ENCODE measurements at regions not wholly inside any gene's neighbourhood (a gene's known extent, or its start where the extent isn't known, plus 50 kb on each side); places are given as distances from the start of the nearest gene placed in this dataset.

- Histone ChIP-seq H3K27ac (no peak overlapping the region), H3K27me3 (peaks cover 0 to 4% of the 10 kb centered on the region in 2 donors), H3K36me3 (no peaks in the 10 kb centered on the region), H3K4me3 (no peak overlapping the region), H3K4me1 (no peaks in the 10 kb centered on the region), H3K9me3 (no peaks in the 10 kb centered on the region)
- TF ChIP-seq EP300 (IDR thresholded peaks at IDR 0.05) (no peak), CTCF (IDR thresholded peaks at IDR 0.05) (no peak)
- no peak for DNase-seq (ENCODE audit: low spot score in 2 of 2)
- 90 to 95% methylated on average over 8 of the region's 8 CpGs for WGBS, 2 donors
Observed at GRCh38 chr1:38524025-38524641, 335.4 kb downstream of the RRAGC start.

GRCh38 chr1:38523568-38523939, 336.0 kb downstream of the RRAGC start:
- peaks cover 0 to 4% of the 10 kb centered on the region in 2 donors for H3K27me3 ChIP-seq
- no peak for DNase-seq (ENCODE audit: low spot score in 2 of 2)
- no peaks in the 10 kb centered on the region for H3K9me3 ChIP-seq
- no peak overlapping the region for H3K4me3 ChIP-seq
- no peaks in the 10 kb centered on the region for H3K4me1 ChIP-seq
- no peak overlapping the region for H3K27ac ChIP-seq
- H3K36me3 ChIP-seq: no peaks in the 10 kb centered on the region
- 90 to 92% methylated on average over 7 of the region's 7 CpGs for WGBS, 2 donors
- TF ChIP-seq CTCF (IDR thresholded peaks at IDR 0.05) (no peak), POLR2A (IDR thresholded peaks at IDR 0.05) (no peak), EP300 (IDR thresholded peaks at IDR 0.05) (no peak)

- DNase-seq (ENCODE audit: low spot score in 2 of 2): no peak
- H3K4me1 ChIP-seq: no peaks in the 10 kb centered on the region
- H3K27me3 ChIP-seq: peaks cover 0 to 4% of the 10 kb centered on the region in 2 donors
- TF ChIP-seq CTCF (IDR thresholded peaks at IDR 0.05): no peak
- no peak for TF ChIP-seq EP300 (IDR thresholded peaks at IDR 0.05)
- TF ChIP-seq POLR2A (IDR thresholded peaks at IDR 0.05): no peak
- H3K36me3 ChIP-seq: no peaks in the 10 kb centered on the region
- WGBS, 2 donors: 60 to 62% methylated on average over 10 of the region's 10 CpGs
- H3K9me3 ChIP-seq: no peaks in the 10 kb centered on the region
- no peak overlapping the region for H3K4me3 ChIP-seq
- no peak overlapping the region for H3K27ac ChIP-seq
Observed at GRCh38 chr1:38522915-38523567, 336.5 kb downstream of the RRAGC start.

GRCh38 chr1:38516560-38516959, 343.0 kb downstream of the RRAGC start:
- Histone ChIP-seq H3K27ac (no peak overlapping the region), H3K27me3 (no peaks in the 10 kb centered on the region), H3K36me3 (no peaks in the 10 kb centered on the region), H3K4me3 (no peak overlapping the region), H3K4me1 (no peaks in the 10 kb centered on the region), H3K9me3 (no peaks in the 10 kb centered on the region)
- WGBS, 2 donors: 85 to 93% methylated on average over 2 of the region's 2 CpGs
- no peak for TF ChIP-seq CTCF (IDR thresholded peaks at IDR 0.05)
- TF ChIP-seq EP300 (IDR thresholded peaks at IDR 0.05): no peak
- TF ChIP-seq POLR2A (IDR thresholded peaks at IDR 0.05): no peak
- DNase-seq (ENCODE audit: low spot score in 2 of 2): no peak

GRCh38 chr1:38512789-38513188, 346.8 kb downstream of the RRAGC start:
- H3K9me3 ChIP-seq: no peaks in the 10 kb centered on the region
- H3K36me3 ChIP-seq: no peaks in the 10 kb centered on the region
- H3K27me3 ChIP-seq: peaks cover 0 to under 1% of the 10 kb centered on the region in 2 donors
- DNase-seq (ENCODE audit: low spot score in 2 of 2): no peak
- WGBS, 2 donors: 62 to 73% methylated on average over 7 of the region's 7 CpGs
- no peaks in the 10 kb centered on the region for H3K4me1 ChIP-seq
- no peak overlapping the region for H3K4me3 ChIP-seq
- TF ChIP-seq POLR2A (IDR thresholded peaks at IDR 0.05) (no peak), CTCF (IDR thresholded peaks at IDR 0.05) (no peak), EP300 (IDR thresholded peaks at IDR 0.05) (no peak)
- no peak overlapping the region for H3K27ac ChIP-seq
